ENCODE measurements at regions not wholly inside any gene's neighbourhood (a gene's known extent, or its start where the extent isn't known, plus 50 kb on each side); places are given as distances from the start of the nearest gene placed in this dataset.

DNA sequence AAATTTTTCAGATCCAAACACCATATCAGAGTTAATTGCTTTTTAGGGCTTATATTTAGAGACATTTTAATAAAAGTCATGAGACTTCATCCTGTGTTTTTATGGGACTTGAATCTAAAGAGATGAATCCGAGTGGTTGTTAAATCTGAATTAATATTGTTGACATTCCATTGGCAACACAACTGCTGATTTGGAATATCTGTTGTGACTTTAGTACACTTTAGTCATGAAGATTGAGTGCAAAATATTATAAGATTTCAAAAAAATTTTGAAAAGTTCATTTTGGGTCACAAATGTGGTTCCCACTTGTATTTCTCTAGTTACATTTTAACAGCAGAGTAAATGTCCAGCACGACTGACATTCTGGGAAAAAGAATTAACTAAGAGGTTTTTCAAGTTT lies 442.7 kb upstream of the HSF2 start:
- TF ChIP-seq POLR2AphosphoS5 (IDR thresholded peaks at IDR 0.05; ENCODE audit: low read depth, low read length) = no peak
- TF ChIP-seq POLR2A (IDR thresholded peaks at IDR 0.05; ENCODE audit: low read depth, low read length) = no peak
- no peak for TF ChIP-seq TAF1 (IDR thresholded peaks at IDR 0.05; ENCODE audit: low read depth, low read length)
- no peak for TF ChIP-seq PAX5 (IDR thresholded peaks at IDR 0.05; ENCODE audit: insufficient read depth, low read length, severe bottlenecking)
